H9 (cell line): ENCODE measurements at regions not wholly inside any gene's neighbourhood (a gene's known extent, or its start where the extent isn't known, plus 50 kb on each side); places are given as distances from the start of the nearest gene placed in this dataset.

Source experiments
- DNase-seq: peaks from one replicate; pipeline ENCODE4 v3.0.0-alpha.2; 2017
- H2AFZ ChIP-seq: one replicate; pipeline ENCODE4 v1.6.1; 2013; ENCODE audit warnings: mild to moderate bottlenecking, low read length, control low read depth, moderate library complexity
- H2AK5ac ChIP-seq: 2 replicates; pipeline ENCODE4 v1.6.1; 2013; ENCODE audit warnings: low read length, control low read depth, mixed read lengths; ENCODE audit not compliant: insufficient read length
- H2BK120ac ChIP-seq: one replicate; pipeline ENCODE4 v1.6.1; 2013; ENCODE audit warnings: low read depth, mild to moderate bottlenecking, low read length, control low read depth, inconsistent platforms; ENCODE audit not compliant: poor library complexity, severe bottlenecking
- H2BK12ac ChIP-seq: 2 replicates; pipeline ENCODE4 v1.6.1; 2013; ENCODE audit warnings: low read length, control low read depth, mixed read lengths, low read depth; ENCODE audit not compliant: insufficient read length
- H2BK15ac ChIP-seq: 2 replicates; pipeline ENCODE4 v1.6.1; 2013; ENCODE audit warnings: low read depth, low read length, control low read depth
- H2BK20ac ChIP-seq: one replicate; pipeline ENCODE4 v1.6.1; 2013; ENCODE audit warnings: low read depth, mild to moderate bottlenecking, low read length, control low read depth, inconsistent platforms; ENCODE audit not compliant: poor library complexity, severe bottlenecking
- H2BK5ac ChIP-seq: 2 replicates; pipeline ENCODE4 v1.6.1; 2013; ENCODE audit warnings: low read length, control low read depth, mixed read lengths; ENCODE audit not compliant: insufficient read length
- H3K14ac ChIP-seq: 2 replicates; pipeline ENCODE4 v1.6.1; 2013; ENCODE audit warnings: low read length, control low read depth; ENCODE audit not compliant: insufficient read depth
- H3K18ac ChIP-seq: 2 replicates; pipeline ENCODE4 v1.6.1; 2013; ENCODE audit warnings: low read depth, mild to moderate bottlenecking, mixed read lengths, low read length, control low read depth; ENCODE audit not compliant: insufficient read length
- H3K23ac ChIP-seq: 2 replicates; pipeline ENCODE4 v1.6.1; 2013; ENCODE audit warnings: low read length, control low read depth, mixed read lengths, low read depth; ENCODE audit not compliant: insufficient read length
- H3K23me2 ChIP-seq: 2 replicates; pipeline ENCODE4 v1.6.1; 2013; ENCODE audit warnings: low read depth, mild to moderate bottlenecking, mixed read lengths, low read length, control low read depth; ENCODE audit not compliant: insufficient read length, poor library complexity, severe bottlenecking
- H3K27ac ChIP-seq: 2 replicates; pipeline ENCODE4 v1.5.1; 2013; ENCODE audit warnings: low read length, control low read depth, mixed read lengths, low read depth; ENCODE audit not compliant: insufficient read length
- H3K27me3 ChIP-seq: 2 replicates; pipeline ENCODE4 v1.6.1; 2013; ENCODE audit warnings: low read length, control low read depth, inconsistent platforms; ENCODE audit not compliant: insufficient read depth
- H3K4ac ChIP-seq: 2 replicates; pipeline ENCODE4 v1.6.1; 2013; ENCODE audit warnings: low read depth, mild to moderate bottlenecking, control low read depth, inconsistent platforms, low read length, moderate library complexity
- H3K4me1 ChIP-seq: 2 replicates; pipeline ENCODE4 v1.6.1; 2013; ENCODE audit warnings: low read length, control low read depth, inconsistent platforms; ENCODE audit not compliant: insufficient read depth
- H3K4me2 ChIP-seq: 2 replicates; pipeline ENCODE4 v1.6.1; 2013; ENCODE audit warnings: low read length, control low read depth, mixed read lengths; ENCODE audit not compliant: insufficient read length, insufficient read depth
- H3K56ac ChIP-seq: 2 replicates; pipeline ENCODE4 v1.6.1; 2013; ENCODE audit warnings: low read depth, mild to moderate bottlenecking, mixed read lengths, low read length, control low read depth; ENCODE audit not compliant: insufficient read length
- H3K79me1 ChIP-seq: 2 replicates; pipeline ENCODE4 v1.6.1; 2013; ENCODE audit warnings: low read depth, mild to moderate bottlenecking, moderate library complexity, low read length, control low read depth, inconsistent platforms; ENCODE audit not compliant: insufficient read depth, poor library complexity, severe bottlenecking
- H3K79me2 ChIP-seq: 2 replicates; pipeline ENCODE4 v1.6.1; 2013; ENCODE audit warnings: low read length, control low read depth, inconsistent platforms; ENCODE audit not compliant: insufficient read depth
- H3K9ac ChIP-seq: 2 replicates; pipeline ENCODE4 v1.6.1; 2013; ENCODE audit warnings: low read length, control low read depth, mixed read lengths; ENCODE audit not compliant: insufficient read length; ENCODE audit errors: extremely low read depth
- H3K9me3 ChIP-seq: one replicate; pipeline ENCODE4 v1.6.1; 2013; ENCODE audit warnings: low read depth, low read length, inconsistent platforms; ENCODE audit not compliant: control insufficient read depth
- H3T11ph ChIP-seq: one replicate; pipeline ENCODE4 v1.6.1; 2013; ENCODE audit warnings: mild to moderate bottlenecking, low read length, control low read depth, inconsistent platforms
- H4K20me1 ChIP-seq: one replicate; pipeline ENCODE4 v1.6.1; 2013; ENCODE audit not compliant: control insufficient read depth, insufficient read length, insufficient read depth
- H4K5ac ChIP-seq: 2 replicates; pipeline ENCODE4 v1.6.1; 2013; ENCODE audit warnings: low read depth, mild to moderate bottlenecking, mixed read lengths, low read length, control low read depth; ENCODE audit not compliant: insufficient read length
- H4K8ac ChIP-seq: replicated peaks from 2 replicates; pipeline ENCODE4 v1.6.1; 2013; ENCODE audit warnings: low read length, control low read depth, mixed read lengths, low read depth; ENCODE audit not compliant: insufficient read length
- H4K91ac ChIP-seq: 2 replicates; pipeline ENCODE4 v1.6.1; 2013; ENCODE audit warnings: low read depth, mild to moderate bottlenecking, moderate library complexity, mixed read lengths, low read length, control low read depth; ENCODE audit not compliant: insufficient read length
- H3K27ac Mint-ChIP-seq, 3 experiments: 2 replicates in 2 of 3; 3 replicates in 1 of 3; pipeline ENCODE4 v1.8.0; 2020 to 2021; ENCODE audit warnings: mixed read lengths in 3 of 3, mild to moderate bottlenecking in 1 of 3, moderate library complexity in 1 of 3
- H3K27me3 Mint-ChIP-seq: 2 replicates; pipeline ENCODE4 v1.8.0; 2021; ENCODE audit warnings: low read depth, mild to moderate bottlenecking, moderate library complexity, mixed read lengths
- H3K36me3 Mint-ChIP-seq, 3 experiments: 2 replicates in 2 of 3; 3 replicates in 1 of 3; pipeline ENCODE4 v1.8.0; 2020 to 2021; ENCODE audit warnings: low read depth in 3 of 3, mixed read lengths in 3 of 3; ENCODE audit not compliant: insufficient read depth in 1 of 3
- H3K4me1 Mint-ChIP-seq, 2 experiments: 2 replicates each; pipeline ENCODE4 v1.8.0; 2020; ENCODE audit warnings: mixed read lengths in 2 of 2
- H3K4me3 Mint-ChIP-seq, 2 experiments: 2 replicates in 1 of 2; 3 replicates in 1 of 2; pipeline ENCODE4 v1.8.0; 2020 to 2021; ENCODE audit warnings: mild to moderate bottlenecking in 2 of 2, mixed read lengths in 2 of 2, moderate library complexity in 1 of 2
- H3K9me3 Mint-ChIP-seq, 2 experiments: 2 replicates in 1 of 2; 3 replicates in 1 of 2; pipeline ENCODE4 v1.8.0; 2020; ENCODE audit warnings: mild to moderate bottlenecking in 2 of 2, mixed read lengths in 2 of 2, moderate library complexity in 1 of 2
- WGBS: extraction: QIAGEN DNeasy Blood & Tissue Kit; methylation state at CpG from one replicate; pipeline ENCODE4 v1.1.7; 2013; ENCODE audit warnings: missing lambda C conversion rate, low lambda C conversion rate, mixed read lengths; ENCODE audit not compliant: insufficient read length; ENCODE audit errors: extremely low coverage; 5-methylcytosine and 5-hydroxymethylcytosine counted together
- TF ChIP-seq, protein P1 (sequence below): fragments of 200-600 bp; sonication (generic); conservative IDR thresholded peaks from 3 replicates; pipeline ENCODE4 v1.8.0; 2021; ENCODE audit warnings: antibody characterized with exemption, mild to moderate bottlenecking

DNA sequence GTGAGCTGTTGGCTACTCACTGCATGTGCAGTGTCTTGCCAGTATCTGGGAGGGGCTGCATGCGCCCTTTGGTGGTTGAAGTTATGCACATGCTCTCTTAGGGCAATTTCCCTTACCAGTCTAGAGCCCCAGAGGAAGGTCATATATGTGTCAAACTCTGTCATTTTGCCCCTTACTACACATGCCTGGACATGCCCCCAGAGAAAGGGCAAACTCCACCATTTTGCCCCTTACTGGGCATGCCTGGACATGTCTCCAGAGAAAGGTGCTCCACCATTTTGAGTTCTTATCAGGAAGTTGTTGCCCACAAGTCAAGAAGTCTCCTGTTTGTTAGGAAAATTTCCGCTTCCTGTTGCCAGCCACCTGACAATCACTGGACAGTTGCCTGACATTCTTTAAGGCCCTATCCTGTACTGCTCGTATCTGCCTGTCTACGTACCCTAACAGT is 56.4 kb upstream of the PLAC8 start:
- DNase-seq, result peak; percentile 27
- Histone ChIP-seq H2AK5ac (no peak overlapping the region), H4K5ac (no peak overlapping the region), H3K4me1 (no peaks in the 10 kb centered on the region), H3K23ac (no peak overlapping the region), H3K56ac (no peak overlapping the region), H2BK15ac (no peak overlapping the region), H2BK5ac (no peak overlapping the region), H3K4ac (no peak overlapping the region), H3K27ac (no peak overlapping the region), H4K8ac (no peak overlapping the region), H2BK12ac (no peak overlapping the region), H3K23me2 (no peaks in the 10 kb centered on the region), H4K91ac (no peak overlapping the region), H3T11ph (no peak overlapping the region), H4K20me1 (no peaks in the 10 kb centered on the region), H3K27me3 (no peaks in the 10 kb centered on the region), H3K9me3 (no peaks in the 10 kb centered on the region), H3K18ac (peak overlapping the region; percentile 51), H3K14ac (no peak overlapping the region), H2AFZ (no peak overlapping the region), H2BK120ac (no peak overlapping the region), H3K9ac (no peak overlapping the region), H2BK20ac (no peak overlapping the region), H3K4me2 (no peak overlapping the region), H3K79me1 (no peaks in the 10 kb centered on the region), H3K79me2 (no peaks in the 10 kb centered on the region)
- Mint-ChIP-seq H3K36me3 (peaks cover 0 to 7% (median 0%) of the 10 kb centered on the region in 3 experiments; a peak in 2 of 7 replicates), H3K4me1 (no peaks in the 10 kb centered on the region), H3K27ac (no peak overlapping the region; a peak in 1 of 7 replicates), H3K4me3 (no peak overlapping the region), H3K9me3 (peaks cover 12 to 13% of the 10 kb centered on the region in 2 experiments; a peak in 4 of 5 replicates), H3K27me3 (peaks cover 7% of the 10 kb centered on the region; the same call in 1 of the 2 replicates)
- no CpG with 5 or more reads among the region's 4 CpGs for WGBS
- TF ChIP-seq, protein P1, sequence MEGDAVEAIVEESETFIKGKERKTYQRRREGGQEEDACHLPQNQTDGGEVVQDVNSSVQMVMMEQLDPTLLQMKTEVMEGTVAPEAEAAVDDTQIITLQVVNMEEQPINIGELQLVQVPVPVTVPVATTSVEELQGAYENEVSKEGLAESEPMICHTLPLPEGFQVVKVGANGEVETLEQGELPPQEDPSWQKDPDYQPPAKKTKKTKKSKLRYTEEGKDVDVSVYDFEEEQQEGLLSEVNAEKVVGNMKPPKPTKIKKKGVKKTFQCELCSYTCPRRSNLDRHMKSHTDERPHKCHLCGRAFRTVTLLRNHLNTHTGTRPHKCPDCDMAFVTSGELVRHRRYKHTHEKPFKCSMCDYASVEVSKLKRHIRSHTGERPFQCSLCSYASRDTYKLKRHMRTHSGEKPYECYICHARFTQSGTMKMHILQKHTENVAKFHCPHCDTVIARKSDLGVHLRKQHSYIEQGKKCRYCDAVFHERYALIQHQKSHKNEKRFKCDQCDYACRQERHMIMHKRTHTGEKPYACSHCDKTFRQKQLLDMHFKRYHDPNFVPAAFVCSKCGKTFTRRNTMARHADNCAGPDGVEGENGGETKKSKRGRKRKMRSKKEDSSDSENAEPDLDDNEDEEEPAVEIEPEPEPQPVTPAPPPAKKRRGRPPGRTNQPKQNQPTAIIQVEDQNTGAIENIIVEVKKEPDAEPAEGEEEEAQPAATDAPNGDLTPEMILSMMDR, result no peak
